MCF 10A (cell line): ENCODE measurements at regions not wholly inside any gene's neighbourhood (a gene's known extent, or its start where the extent isn't known, plus 50 kb on each side); places are given as distances from the start of the nearest gene placed in this dataset.

Experiments
- BruUV-seq: library from RNA; stranded (reverse); fragments of 400-500 nt; replicated peaks from 2 replicates; lab custom pipeline; 2021; lab: Mats Ljungman, UMichigan
- CTCF ChIA-PET: fragments of 300-600 bp; sonication (Branson Sonifier 250); formaldehyde crosslinking; extraction: SDS; loops from one replicate; lab custom pipeline; 2021; ENCODE audit warnings: antibody characterized with exemption, inconsistent platforms; lab: Yijun Ruan, JAX
- POLR2A ChIA-PET: fragments of 300-600, 350-650 bp; sonication (Branson Sonifier 250); formaldehyde crosslinking; extraction: SDS; loops from one replicate; lab custom pipeline; 2020; ENCODE audit warnings: antibody characterized with exemption, inconsistent platforms; lab: Yijun Ruan, JAX
- DNase-seq: peaks from one replicate; pipeline ENCODE4 v3.0.0-alpha.2; 2018; ENCODE audit not compliant: unreplicated experiment
- H3K27ac Mint-ChIP-seq: one replicate; pipeline ENCODE4 v1.8.0; 2022; ENCODE audit warnings: mild to moderate bottlenecking, low read depth, mixed read lengths; ENCODE audit not compliant: unreplicated experiment
- H3K27me3 Mint-ChIP-seq: one replicate; pipeline ENCODE4 v1.8.0; 2022; ENCODE audit warnings: mixed read lengths; ENCODE audit not compliant: insufficient read depth, unreplicated experiment
- H3K36me3 Mint-ChIP-seq: one replicate; pipeline ENCODE4 v1.8.0; 2022; ENCODE audit warnings: mild to moderate bottlenecking, moderate library complexity, mixed read lengths; ENCODE audit not compliant: insufficient read depth, unreplicated experiment
- H3K4me1 Mint-ChIP-seq: one replicate; pipeline ENCODE4 v1.8.0; 2022; ENCODE audit warnings: mixed read lengths; ENCODE audit not compliant: insufficient read depth, unreplicated experiment
- H3K4me3 Mint-ChIP-seq: one replicate; pipeline ENCODE4 v1.8.0; 2022; ENCODE audit warnings: mild to moderate bottlenecking, moderate library complexity, mixed read lengths; ENCODE audit not compliant: unreplicated experiment
- H3K9me3 Mint-ChIP-seq: one replicate; pipeline ENCODE4 v1.8.0; 2022; ENCODE audit warnings: mixed read lengths; ENCODE audit not compliant: unreplicated experiment
- intact Hi-C: fragments of 100-400 bp; cut with micrococcal nuclease; formaldehyde crosslinking; loops from 2 replicates; pipeline ENCODE4 v1.14.1; 2022
- TF ChIP-seq, protein P1 (sequence below): fragments of 200-600 bp; IDR thresholded peaks from one replicate; pipeline ENCODE4 v1.8.0; 2022; ENCODE audit warnings: antibody characterized with exemption, mild to moderate bottlenecking; ENCODE audit not compliant: unreplicated experiment

DNA sequence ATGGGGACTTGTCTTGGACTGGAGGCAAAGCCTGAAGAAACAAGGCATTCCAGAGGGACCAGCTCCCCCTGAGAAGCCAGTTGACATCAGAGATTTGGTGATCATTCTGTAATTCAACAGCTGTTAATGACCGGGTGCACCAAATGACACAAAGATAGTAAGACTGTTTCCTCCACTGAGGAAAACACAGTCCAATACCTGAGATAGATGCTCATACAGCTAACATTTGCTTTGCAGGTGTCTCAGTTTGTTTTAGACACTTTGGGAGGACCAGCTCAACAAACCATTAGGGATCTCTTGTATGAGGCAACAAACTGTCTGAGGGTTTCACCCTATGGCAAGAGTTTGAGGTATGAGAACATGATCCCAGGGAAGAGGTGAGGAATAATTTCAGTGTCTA is 237.2 kb upstream of the PLET1 start:
- TF ChIP-seq, protein P1, sequence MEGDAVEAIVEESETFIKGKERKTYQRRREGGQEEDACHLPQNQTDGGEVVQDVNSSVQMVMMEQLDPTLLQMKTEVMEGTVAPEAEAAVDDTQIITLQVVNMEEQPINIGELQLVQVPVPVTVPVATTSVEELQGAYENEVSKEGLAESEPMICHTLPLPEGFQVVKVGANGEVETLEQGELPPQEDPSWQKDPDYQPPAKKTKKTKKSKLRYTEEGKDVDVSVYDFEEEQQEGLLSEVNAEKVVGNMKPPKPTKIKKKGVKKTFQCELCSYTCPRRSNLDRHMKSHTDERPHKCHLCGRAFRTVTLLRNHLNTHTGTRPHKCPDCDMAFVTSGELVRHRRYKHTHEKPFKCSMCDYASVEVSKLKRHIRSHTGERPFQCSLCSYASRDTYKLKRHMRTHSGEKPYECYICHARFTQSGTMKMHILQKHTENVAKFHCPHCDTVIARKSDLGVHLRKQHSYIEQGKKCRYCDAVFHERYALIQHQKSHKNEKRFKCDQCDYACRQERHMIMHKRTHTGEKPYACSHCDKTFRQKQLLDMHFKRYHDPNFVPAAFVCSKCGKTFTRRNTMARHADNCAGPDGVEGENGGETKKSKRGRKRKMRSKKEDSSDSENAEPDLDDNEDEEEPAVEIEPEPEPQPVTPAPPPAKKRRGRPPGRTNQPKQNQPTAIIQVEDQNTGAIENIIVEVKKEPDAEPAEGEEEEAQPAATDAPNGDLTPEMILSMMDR, result no peak
- H3K4me3 Mint-ChIP-seq, result no peak overlapping the region
- DNase-seq, result no peak
- intact Hi-C loops, result no loop called here
- no peaks in the 10 kb centered on the region for H3K36me3 Mint-ChIP-seq
- POLR2A ChIA-PET, result no interaction called here
- H3K27ac Mint-ChIP-seq, result no peak overlapping the region
- no peaks in the 10 kb centered on the region for H3K4me1 Mint-ChIP-seq
- no peaks in the 10 kb centered on the region for H3K27me3 Mint-ChIP-seq
- no peaks in the 10 kb centered on the region for H3K9me3 Mint-ChIP-seq
- no TSS peak for BruUV-seq
- CTCF ChIA-PET, result no interaction called here

DNA sequence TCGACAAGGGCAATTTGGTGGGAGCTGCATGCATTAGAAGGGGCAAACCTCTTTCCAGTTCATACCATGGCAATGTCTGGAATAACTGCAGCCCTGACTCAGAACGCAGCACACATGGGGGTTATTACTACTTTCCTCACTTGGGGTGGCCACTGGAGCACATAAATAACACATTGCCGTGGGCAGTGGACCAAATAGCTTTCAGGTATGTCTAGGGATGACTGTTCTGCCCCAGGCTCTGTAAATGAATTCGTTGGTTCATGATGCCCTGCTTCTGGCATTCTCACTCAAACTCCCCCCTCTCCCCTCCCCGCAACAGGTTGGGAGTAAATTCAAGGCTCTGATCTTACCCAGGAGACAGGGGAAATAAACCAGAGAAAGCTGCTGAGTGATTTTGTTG is 238.0 kb upstream of the PLET1 start:
- intact Hi-C loops, result no loop called here
- POLR2A ChIA-PET, result no interaction called here
- DNase-seq, result no peak
- CTCF ChIA-PET, result no interaction called here
- TF ChIP-seq, protein P1, result no peak
- Mint-ChIP-seq H3K27ac (no peak overlapping the region), H3K36me3 (no peaks in the 10 kb centered on the region), H3K27me3 (no peaks in the 10 kb centered on the region), H3K4me3 (no peak overlapping the region), H3K9me3 (no peaks in the 10 kb centered on the region), H3K4me1 (no peaks in the 10 kb centered on the region)
- no TSS peak for BruUV-seq

DNA sequence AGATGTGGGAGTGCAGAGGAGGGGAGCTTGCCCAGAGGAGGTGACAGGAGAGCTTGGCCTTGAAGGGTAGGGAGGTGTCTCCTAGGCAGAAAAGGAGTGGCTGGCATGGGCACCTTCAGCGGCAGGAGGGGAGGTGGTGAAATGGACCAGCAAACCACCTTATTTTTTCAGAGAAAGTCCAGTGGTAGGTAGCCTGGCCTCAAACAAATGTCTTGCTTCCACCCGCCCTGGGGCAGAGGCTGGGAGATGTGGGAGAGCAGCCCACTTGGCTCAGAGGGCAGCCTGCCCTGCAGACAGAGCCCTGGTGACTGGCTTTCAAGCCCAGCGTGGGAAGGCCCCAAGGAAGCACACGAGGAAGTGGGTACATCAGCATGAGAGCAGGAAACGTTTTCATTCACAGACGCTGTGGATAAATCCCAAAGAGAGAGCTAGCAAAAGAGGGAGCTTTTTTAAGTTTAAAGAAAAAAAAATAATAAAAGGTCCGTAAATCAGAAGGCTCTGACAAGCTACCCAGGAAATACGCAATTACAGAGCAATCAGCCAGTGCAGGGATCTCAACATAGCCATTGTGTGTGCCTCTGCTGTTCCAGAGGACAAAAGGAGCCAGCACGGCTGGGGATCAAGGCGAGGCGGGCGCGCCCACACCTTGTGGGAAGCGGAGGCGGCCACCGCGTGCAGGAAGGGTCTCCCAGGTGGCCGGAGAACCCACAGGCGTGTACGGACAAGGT is 238.7 kb upstream of the PLET1 start:
- Mint-ChIP-seq H3K9me3 (no peaks in the 10 kb centered on the region), H3K4me1 (no peaks in the 10 kb centered on the region), H3K4me3 (no peak overlapping the region), H3K36me3 (no peaks in the 10 kb centered on the region), H3K27ac (no peak overlapping the region), H3K27me3 (no peaks in the 10 kb centered on the region)
- TF ChIP-seq, protein P1, result no peak
- POLR2A ChIA-PET, result no interaction called here
- no peak for DNase-seq
- intact Hi-C loops, result no loop called here
- CTCF ChIA-PET, result interaction anchor here (0.6 kb wide), 1 partner anchor 8 kb away, joined by 3 read pairs; no protein-coding TSS in a partner anchor
- no TSS peak for BruUV-seq

DNA sequence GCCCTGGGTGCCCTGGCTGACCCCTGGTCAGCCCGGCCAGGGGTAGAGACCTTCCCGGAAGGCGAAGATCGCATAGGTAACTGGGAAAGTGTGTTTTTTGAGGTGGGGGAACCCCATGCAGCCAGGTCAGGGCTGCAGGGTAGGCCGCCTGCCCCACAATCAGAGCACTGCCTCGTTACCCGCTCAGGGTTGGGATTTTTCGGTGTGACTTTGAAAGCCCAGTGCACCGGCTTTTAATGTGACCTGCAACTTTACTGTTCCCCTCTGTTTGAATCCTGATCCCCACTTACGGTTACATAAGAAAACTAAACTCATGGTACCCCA is 239.2 kb upstream of the PLET1 start:
- DNase-seq, result no peak
- CTCF ChIA-PET, result interaction anchor here (0.6 kb wide), 1 partner anchor 8 kb away, joined by 3 read pairs; no protein-coding TSS in a partner anchor
- TF ChIP-seq, protein P1, result no peak
- intact Hi-C loops, result no loop called here
- POLR2A ChIA-PET, result no interaction called here
- H3K27me3 Mint-ChIP-seq, result no peaks in the 10 kb centered on the region
- BruUV-seq, result no TSS peak
- no peaks in the 10 kb centered on the region for H3K4me1 Mint-ChIP-seq
- no peak overlapping the region for H3K27ac Mint-ChIP-seq
- no peaks in the 10 kb centered on the region for H3K9me3 Mint-ChIP-seq
- H3K4me3 Mint-ChIP-seq, result no peak overlapping the region
- H3K36me3 Mint-ChIP-seq, result no peaks in the 10 kb centered on the region
